ENCODE measurements at regions not wholly inside any gene's neighbourhood (a gene's known extent, or its start where the extent isn't known, plus 50 kb on each side); places are given as distances from the start of the nearest gene placed in this dataset.

- DNase-seq: no peak
- Histone ChIP-seq H3K4me1 (ENCODE audit: low read length) (no peaks in the 10 kb centered on the region), H3K4me2 (ENCODE audit: low read depth, low read length) (no peak overlapping the region), H3K79me2 (ENCODE audit: low read length) (no peaks in the 10 kb centered on the region), H3K9ac (ENCODE audit: low read length) (no peak overlapping the region), H2AFZ (ENCODE audit: low read length) (no peak overlapping the region), H3K9me2 (replicated peaks; ENCODE audit: insufficient read depth, low read length) (no peaks in the 10 kb centered on the region), H3K27me3 (replicated peaks; ENCODE audit: insufficient read depth, low read length) (no peaks in the 10 kb centered on the region), H3F3A (ENCODE audit: insufficient read depth, low read length) (no peaks in the 10 kb centered on the region), H3K4me3 (ENCODE audit: low read length) (no peak overlapping the region), H3K36me3 (replicated peaks; ENCODE audit: insufficient read depth, low read length) (no peaks in the 10 kb centered on the region), H3K27ac (ENCODE audit: low read length) (no peak overlapping the region), H3K9me3 (replicated peaks; ENCODE audit: insufficient read depth, low read length) (no peaks in the 10 kb centered on the region), H4K20me1 (ENCODE audit: insufficient read depth, low read length) (no peaks in the 10 kb centered on the region)
- no peak for TF ChIP-seq CTCF (IDR thresholded peaks at IDR 0.05; ENCODE audit: low read length)
- TF ChIP-seq EZH2 (optimal IDR thresholded peaks at IDR 0.05; ENCODE audit: low read depth, low read length): no peak
- TF ChIP-seq EZH2phosphoT487 (IDR thresholded peaks at IDR 0.05; ENCODE audit: low read length): no peak
Observed at GRCh38 chr17:72362376-72363088, 241.7 kb downstream of the SOX9 start.

GRCh38 chr17:72363089-72363610 is 242.3 kb downstream of the SOX9 start:
- H3F3A ChIP-seq (ENCODE audit: insufficient read depth, low read length): no peaks in the 10 kb centered on the region
- H3K9me3 ChIP-seq (replicated peaks; ENCODE audit: insufficient read depth, low read length): no peaks in the 10 kb centered on the region
- no peak overlapping the region for H3K4me2 ChIP-seq (ENCODE audit: low read depth, low read length)
- TF ChIP-seq EZH2 (optimal IDR thresholded peaks at IDR 0.05; ENCODE audit: low read depth, low read length) (no peak), CTCF (IDR thresholded peaks at IDR 0.05; ENCODE audit: low read length) (no peak), EZH2phosphoT487 (IDR thresholded peaks at IDR 0.05; ENCODE audit: low read length) (no peak)
- no peaks in the 10 kb centered on the region for H3K4me1 ChIP-seq (ENCODE audit: low read length)
- H3K9me2 ChIP-seq (replicated peaks; ENCODE audit: insufficient read depth, low read length): no peaks in the 10 kb centered on the region
- no peaks in the 10 kb centered on the region for H3K36me3 ChIP-seq (replicated peaks; ENCODE audit: insufficient read depth, low read length)
- no peak overlapping the region for H3K27ac ChIP-seq (ENCODE audit: low read length)
- no peak overlapping the region for H3K4me3 ChIP-seq (ENCODE audit: low read length)
- DNase-seq: no peak
- no peaks in the 10 kb centered on the region for H3K27me3 ChIP-seq (replicated peaks; ENCODE audit: insufficient read depth, low read length)
- no peak overlapping the region for H2AFZ ChIP-seq (ENCODE audit: low read length)
- H4K20me1 ChIP-seq (ENCODE audit: insufficient read depth, low read length): no peaks in the 10 kb centered on the region
- H3K79me2 ChIP-seq (ENCODE audit: low read length): no peaks in the 10 kb centered on the region
- H3K9ac ChIP-seq (ENCODE audit: low read length): no peak overlapping the region

- H4K20me1 ChIP-seq (ENCODE audit: insufficient read depth, low read length): no peaks in the 10 kb centered on the region
- no peak overlapping the region for H3K9ac ChIP-seq (ENCODE audit: low read length)
- no peak for TF ChIP-seq EZH2 (optimal IDR thresholded peaks at IDR 0.05; ENCODE audit: low read depth, low read length)
- no peak for TF ChIP-seq CTCF (IDR thresholded peaks at IDR 0.05; ENCODE audit: low read length)
- no peak for TF ChIP-seq EZH2phosphoT487 (IDR thresholded peaks at IDR 0.05; ENCODE audit: low read length)
- H3F3A ChIP-seq (ENCODE audit: insufficient read depth, low read length): no peaks in the 10 kb centered on the region
- no peaks in the 10 kb centered on the region for H3K27me3 ChIP-seq (replicated peaks; ENCODE audit: insufficient read depth, low read length)
- H3K4me2 ChIP-seq (ENCODE audit: low read depth, low read length): no peak overlapping the region
- H3K27ac ChIP-seq (ENCODE audit: low read length): no peak overlapping the region
- H3K4me3 ChIP-seq (ENCODE audit: low read length): no peak overlapping the region
- H3K36me3 ChIP-seq (replicated peaks; ENCODE audit: insufficient read depth, low read length): no peaks in the 10 kb centered on the region
- DNase-seq: no peak
- H3K9me3 ChIP-seq (replicated peaks; ENCODE audit: insufficient read depth, low read length): no peaks in the 10 kb centered on the region
- no peak overlapping the region for H2AFZ ChIP-seq (ENCODE audit: low read length)
- no peaks in the 10 kb centered on the region for H3K79me2 ChIP-seq (ENCODE audit: low read length)
- no peaks in the 10 kb centered on the region for H3K9me2 ChIP-seq (replicated peaks; ENCODE audit: insufficient read depth, low read length)
- no peaks in the 10 kb centered on the region for H3K4me1 ChIP-seq (ENCODE audit: low read length)
Observed at GRCh38 chr17:72365857-72366414, 245.1 kb downstream of the SOX9 start.
